ENCODE measurements at regions not wholly inside any gene's neighbourhood (a gene's known extent, or its start where the extent isn't known, plus 50 kb on each side); places are given as distances from the start of the nearest gene placed in this dataset.

DNA sequence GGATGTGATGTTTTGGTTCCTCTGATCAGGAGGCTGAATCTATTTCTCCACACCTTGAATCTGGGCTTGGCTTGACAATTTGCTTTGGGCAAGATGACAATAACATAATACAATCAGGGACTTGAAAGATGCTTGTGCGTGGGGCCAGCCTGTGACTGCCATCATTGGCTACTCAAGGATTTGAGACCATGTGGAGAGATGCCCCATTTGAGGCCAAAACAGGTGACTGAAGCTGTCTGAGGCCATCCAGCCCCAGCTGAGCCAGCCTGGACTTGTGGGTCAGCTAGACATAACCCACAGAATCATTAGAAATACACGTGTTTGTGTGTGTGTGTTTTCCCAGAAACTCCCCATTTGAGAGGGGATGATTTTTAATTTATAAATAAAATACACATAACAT lies 421.5 kb downstream of the PTPRU start:
- Histone ChIP-seq H3K4me2 (no peak overlapping the region), H3K4me1 (no peaks in the 10 kb centered on the region), H3K27ac (no peak overlapping the region), H3K4me3 (no peak overlapping the region), H3K9me3 (no peaks in the 10 kb centered on the region; the same call in 2 of the 3 replicates)
- CTCF ChIA-PET = interaction anchor here (0.6 kb wide), 1 partner anchor 17 kb away, joined by 3 read pairs; no protein-coding TSS in a partner anchor
- ATAC-seq = no peak
- DNase-seq (ENCODE audit: low read depth in 1 of 2, low spot score in 1 of 2) = no peak
- POLR2A ChIA-PET = no interaction called here
- 0% methylated on average over 2 of the region's 2 CpGs for WGBS (ENCODE audit: missing lambda C conversion rate)
- TF ChIP-seq, protein P1, sequence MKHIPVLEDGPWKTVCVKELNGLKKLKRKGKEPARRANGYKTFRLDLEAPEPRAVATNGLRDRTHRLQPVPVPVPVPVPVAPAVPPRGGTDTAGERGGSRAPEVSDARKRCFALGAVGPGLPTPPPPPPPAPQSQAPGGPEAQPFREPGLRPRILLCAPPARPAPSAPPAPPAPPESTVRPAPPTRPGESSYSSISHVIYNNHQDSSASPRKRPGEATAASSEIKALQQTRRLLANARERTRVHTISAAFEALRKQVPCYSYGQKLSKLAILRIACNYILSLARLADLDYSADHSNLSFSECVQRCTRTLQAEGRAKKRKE (CRISPR knock-in tag; IDR thresholded peaks at IDR 0.05; ENCODE audit: low read depth) = no peak
- TF ChIP-seq RAD21 (conservative IDR thresholded peaks at IDR 0.05 in 1 of 2, IDR thresholded peaks at IDR 0.05 in 1 of 2) = no peak
- TF ChIP-seq BHLHE40 (IDR thresholded peaks at IDR 0.05; ENCODE audit: low read depth, low read length) = no peak
- no peak for TF ChIP-seq ESRRA (IDR thresholded peaks at IDR 0.05; ENCODE audit: borderline replicate concordance, low read length)
- TF ChIP-seq HOXB5 (CRISPR knock-in tag; IDR thresholded peaks at IDR 0.05) = no peak
- no peak for TF ChIP-seq EHF (CRISPR knock-in tag; IDR thresholded peaks at IDR 0.05)
- TF ChIP-seq JUN (IDR thresholded peaks at IDR 0.05) = no peak
- no peak for FAIRE-seq

DNA sequence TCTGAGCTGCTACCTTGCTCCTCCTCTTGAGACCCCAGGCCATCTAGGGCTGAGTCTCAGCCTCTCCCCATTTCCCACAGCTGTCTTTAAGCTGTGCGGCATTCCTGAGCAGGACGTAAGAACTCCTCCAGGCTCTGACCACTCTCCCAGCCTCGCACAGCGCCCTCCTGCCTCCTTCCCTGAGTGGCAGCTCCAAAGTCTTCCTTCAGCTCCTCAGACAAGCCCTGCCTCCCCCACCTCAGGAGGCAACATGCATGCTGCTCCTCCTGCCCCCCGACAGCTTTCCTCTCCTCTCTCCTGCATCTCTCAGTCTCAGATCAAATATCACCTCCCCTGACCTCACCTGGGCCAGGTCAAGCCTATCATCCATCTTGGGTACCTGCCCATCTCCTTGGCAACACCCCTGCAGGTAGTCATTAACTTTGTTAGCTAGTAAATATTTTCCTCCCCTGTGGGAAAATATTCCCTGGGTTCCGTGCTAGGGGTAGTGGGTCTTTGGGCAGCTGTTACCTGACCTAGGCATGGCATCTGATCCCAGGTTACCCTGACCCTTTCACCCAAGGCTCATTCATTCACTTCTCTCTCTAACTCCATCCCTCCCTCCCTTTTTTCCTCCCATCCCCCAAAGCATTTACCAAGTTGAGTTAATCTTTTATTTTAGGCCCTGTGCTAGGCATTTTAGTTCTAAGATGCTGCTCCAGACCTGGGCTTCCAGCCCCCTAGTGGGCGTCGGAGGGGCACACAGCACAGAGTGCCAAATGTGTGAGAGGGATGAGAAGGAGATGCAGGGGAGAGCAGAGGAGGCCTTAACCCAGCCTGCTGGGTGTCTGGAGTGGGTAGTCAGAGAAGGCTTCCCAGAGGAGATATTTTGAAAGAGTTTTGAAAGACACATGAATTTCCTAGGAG lies 419.9 kb downstream of the PTPRU start:
- POLR2A ChIA-PET = no interaction called here
- DNase-seq (ENCODE audit: low read depth in 1 of 2, low spot score in 1 of 2) (peak in 1 of 2 experiments; percentile 7), FAIRE-seq (no peak), ATAC-seq (peak in 1 of 2 experiments; percentile 75; a peak in 3 of 6 replicates)
- Histone ChIP-seq H3K9me3 (no peaks in the 10 kb centered on the region), H3K4me2 (no peak overlapping the region), H3K4me1 (no peaks in the 10 kb centered on the region), H3K27ac (no peak overlapping the region), H3K4me3 (no peak overlapping the region)
- TF ChIP-seq RAD21 (conservative IDR thresholded peaks at IDR 0.05 in 1 of 2, IDR thresholded peaks at IDR 0.05 in 1 of 2) = peak in 1 of 2 experiments; percentile 15; a peak in 1 of 5 replicates
- no peak for TF ChIP-seq FOSB (CRISPR knock-in tag; IDR thresholded peaks at IDR 0.05)
- no peak for TF ChIP-seq JUNB (IDR thresholded peaks at IDR 0.05)
- no peak for TF ChIP-seq MAFK (IDR thresholded peaks at IDR 0.05; ENCODE audit: partially characterized antibody)
- TF ChIP-seq CEBPB (IDR thresholded peaks at IDR 0.05) = no peak
- TF ChIP-seq, protein P2, sequence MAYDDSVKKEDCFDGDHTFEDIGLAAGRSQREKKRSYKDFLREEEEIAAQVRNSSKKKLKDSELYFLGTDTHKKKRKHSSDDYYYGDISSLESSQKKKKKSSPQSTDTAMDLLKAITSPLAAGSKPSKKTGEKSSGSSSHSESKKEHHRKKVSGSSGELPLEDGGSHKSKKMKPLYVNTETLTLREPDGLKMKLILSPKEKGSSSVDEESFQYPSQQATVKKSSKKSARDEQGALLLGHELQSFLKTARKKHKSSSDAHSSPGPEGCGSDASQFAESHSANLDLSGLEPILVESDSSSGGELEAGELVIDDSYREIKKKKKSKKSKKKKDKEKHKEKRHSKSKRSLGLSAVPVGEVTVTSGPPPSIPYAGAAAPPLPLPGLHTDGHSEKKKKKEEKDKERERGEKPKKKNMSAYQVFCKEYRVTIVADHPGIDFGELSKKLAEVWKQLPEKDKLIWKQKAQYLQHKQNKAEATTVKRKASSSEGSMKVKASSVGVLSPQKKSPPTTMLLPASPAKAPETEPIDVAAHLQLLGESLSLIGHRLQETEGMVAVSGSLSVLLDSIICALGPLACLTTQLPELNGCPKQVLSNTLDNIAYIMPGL (CRISPR knock-in tag; IDR thresholded peaks at IDR 0.05; ENCODE audit: borderline replicate concordance) = no peak
- CTCF ChIA-PET = interaction anchor here (1.4 to 1.8 kb wide), 3 partner anchors 14 to 34 kb away, joined by 3 to 4 read pairs (median 4); no protein-coding TSS in a partner anchor
- WGBS (ENCODE audit: missing lambda C conversion rate) = 10% methylated on average over 7 of the region's 8 CpGs

DNA sequence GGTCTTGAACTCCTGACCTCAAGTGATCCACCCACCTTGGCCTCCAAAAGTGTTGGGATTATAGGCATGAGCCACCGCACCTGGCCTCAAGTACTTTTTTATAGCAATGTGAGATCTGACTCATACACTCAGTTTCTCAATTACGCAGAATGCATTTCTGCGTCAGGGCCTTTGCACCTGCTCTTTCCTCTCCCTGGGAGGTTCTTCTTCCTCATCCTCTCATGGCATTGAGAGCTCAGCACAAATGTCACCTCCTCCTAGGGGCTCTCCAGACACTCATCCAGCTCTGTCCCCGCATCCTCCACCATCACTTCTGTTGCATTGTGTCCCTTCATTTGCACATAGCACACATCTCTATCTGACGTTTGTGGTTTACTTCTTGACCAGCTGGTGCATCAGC lies 418.8 kb downstream of the PTPRU start:
- FAIRE-seq = no peak
- ChIA-PET POLR2A (no interaction called here), CTCF (interaction anchor here (1.4 to 1.8 kb wide), 3 partner anchors 13 to 35 kb away, joined by 3 to 4 read pairs (median 4); no protein-coding TSS in a partner anchor)
- ATAC-seq = no peak
- H3K9me3 ChIP-seq = no peaks in the 10 kb centered on the region
- no peaks in the 10 kb centered on the region for H3K4me1 ChIP-seq
- H3K4me2 ChIP-seq = no peak overlapping the region
- no peak for TF ChIP-seq FOXS1 (CRISPR knock-in tag; IDR thresholded peaks at IDR 0.05)
- no peak for TF ChIP-seq SMC3 (IDR thresholded peaks at IDR 0.05)
- TF ChIP-seq, protein P3, sequence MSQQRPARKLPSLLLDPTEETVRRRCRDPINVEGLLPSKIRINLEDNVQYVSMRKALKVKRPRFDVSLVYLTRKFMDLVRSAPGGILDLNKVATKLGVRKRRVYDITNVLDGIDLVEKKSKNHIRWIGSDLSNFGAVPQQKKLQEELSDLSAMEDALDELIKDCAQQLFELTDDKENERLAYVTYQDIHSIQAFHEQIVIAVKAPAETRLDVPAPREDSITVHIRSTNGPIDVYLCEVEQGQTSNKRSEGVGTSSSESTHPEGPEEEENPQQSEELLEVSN (IDR thresholded peaks at IDR 0.05; ENCODE audit: borderline replicate concordance, low read depth) = no peak
- TF ChIP-seq PHF8 (IDR thresholded peaks at IDR 0.05; ENCODE audit: borderline replicate concordance, low read depth) = no peak
- TF ChIP-seq CEBPB (IDR thresholded peaks at IDR 0.05) = no peak
- H3K4me3 ChIP-seq = no peak overlapping the region
- DNase-seq (ENCODE audit: low read depth in 1 of 2, low spot score in 1 of 2) = no peak
- H3K27ac ChIP-seq = no peak overlapping the region
- 15% methylated on average over 5 of the region's 5 CpGs for WGBS (ENCODE audit: missing lambda C conversion rate)
